ENCODE measurements at regions not wholly inside any gene's neighbourhood (a gene's known extent, or its start where the extent isn't known, plus 50 kb on each side); places are given as distances from the start of the nearest gene placed in this dataset.

- no peak for TF ChIP-seq POLR2A (IDR thresholded peaks at IDR 0.05; ENCODE audit: low read depth, low read length)
- no peak for TF ChIP-seq SPI1 (IDR thresholded peaks at IDR 0.05; ENCODE audit: low read depth, low read length)
- no peak for TF ChIP-seq POLR2AphosphoS5 (IDR thresholded peaks at IDR 0.05; ENCODE audit: low read depth, low read length)
- TF ChIP-seq TAF1 (IDR thresholded peaks at IDR 0.05; ENCODE audit: low read depth, low read length): no peak
- TF ChIP-seq PAX5 (IDR thresholded peaks at IDR 0.05; ENCODE audit: insufficient read depth, low read length, severe bottlenecking): no peak
These were observed 141.7 kb downstream of the GPAT3 start for GRCh38 chr4:83677656-83678055.
